ENCODE measurements at regions not wholly inside any gene's neighbourhood (a gene's known extent, or its start where the extent isn't known, plus 50 kb on each side); places are given as distances from the start of the nearest gene placed in this dataset.

GRCh38 chr4:20487446-20487845, 212.8 kb upstream of the PACRGL start:
- Histone ChIP-seq H3K27me3 (ENCODE audit: control insufficient read depth, insufficient read depth, low read length) (no peaks in the 10 kb centered on the region), H3K9ac (ENCODE audit: low read depth, low read length) (no peak overlapping the region), H3K27ac (ENCODE audit: low read depth, low read length) (no peak overlapping the region), H3K4me3 (ENCODE audit: low read depth, low read length) (no peak overlapping the region), H3K36me3 (ENCODE audit: control insufficient read depth, insufficient read depth, low read length) (no peaks in the 10 kb centered on the region), H3K9me3 (ENCODE audit: control insufficient read depth, insufficient read depth, low read length) (no peaks in the 10 kb centered on the region), H3K4me1 (ENCODE audit: control insufficient read depth, insufficient read depth, low read length) (no peaks in the 10 kb centered on the region)

DNA sequence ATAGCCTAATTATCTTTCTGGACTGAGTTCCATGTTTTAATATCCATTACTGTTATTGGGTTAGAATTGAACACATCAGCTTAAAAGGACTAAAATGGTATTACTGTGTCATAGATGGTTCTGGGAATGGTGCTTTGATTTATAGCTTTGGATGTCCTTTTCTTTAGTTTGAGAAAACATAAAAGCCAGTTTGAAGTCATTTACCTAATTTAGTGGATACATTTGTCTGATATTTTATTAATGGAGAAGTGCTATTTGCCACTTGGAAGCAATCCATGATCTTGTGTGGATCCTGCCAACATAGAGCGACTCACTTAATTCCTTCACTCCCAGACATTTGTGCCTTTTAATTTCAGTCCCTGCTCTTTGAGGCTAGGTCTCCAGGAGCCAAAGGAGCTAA, 212.4 kb upstream of the PACRGL start:
- no peaks in the 10 kb centered on the region for H3K9me3 ChIP-seq (ENCODE audit: control insufficient read depth, insufficient read depth, low read length)

DNA sequence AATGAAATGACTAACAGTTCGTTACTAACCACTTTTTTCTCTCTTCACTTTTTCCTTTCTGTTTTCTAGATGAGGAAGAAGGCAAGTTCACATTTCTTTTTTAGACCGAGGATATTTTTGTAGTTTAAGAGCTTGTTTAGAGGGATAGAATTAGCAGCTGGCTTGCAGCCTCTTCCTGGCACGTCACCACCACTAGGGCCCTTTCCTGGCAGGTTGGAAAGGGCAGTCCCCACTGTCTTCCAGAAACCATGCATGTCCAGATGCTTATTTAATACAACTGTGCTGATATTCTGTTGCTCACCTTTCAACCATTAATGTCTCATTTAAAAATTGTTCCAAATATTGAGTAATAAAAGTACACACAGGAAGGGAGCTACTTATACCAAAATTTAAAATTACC, 209.5 kb upstream of the PACRGL start:
- Histone ChIP-seq H3K4me3 (ENCODE audit: low read depth, low read length) (no peak overlapping the region), H3K9ac (ENCODE audit: low read depth, low read length) (no peak overlapping the region), H3K27ac (ENCODE audit: low read depth, low read length) (no peak overlapping the region), H3K27me3 (ENCODE audit: control insufficient read depth, insufficient read depth, low read length) (no peaks in the 10 kb centered on the region), H3K4me1 (ENCODE audit: control insufficient read depth, insufficient read depth, low read length) (no peaks in the 10 kb centered on the region), H3K36me3 (ENCODE audit: control insufficient read depth, insufficient read depth, low read length) (no peaks in the 10 kb centered on the region), H3K9me3 (ENCODE audit: control insufficient read depth, insufficient read depth, low read length) (no peaks in the 10 kb centered on the region)

More for the DNA sequence above, 212.4 kb upstream of the PACRGL start:
- no peak overlapping the region for H3K9ac ChIP-seq (ENCODE audit: low read depth, low read length)
- H3K36me3 ChIP-seq (ENCODE audit: control insufficient read depth, insufficient read depth, low read length), result no peaks in the 10 kb centered on the region
- no peak overlapping the region for H3K27ac ChIP-seq (ENCODE audit: low read depth, low read length)
- H3K27me3 ChIP-seq (ENCODE audit: control insufficient read depth, insufficient read depth, low read length), result no peaks in the 10 kb centered on the region
- no peaks in the 10 kb centered on the region for H3K4me1 ChIP-seq (ENCODE audit: control insufficient read depth, insufficient read depth, low read length)
- H3K4me3 ChIP-seq (ENCODE audit: low read depth, low read length), result no peak overlapping the region

DNA sequence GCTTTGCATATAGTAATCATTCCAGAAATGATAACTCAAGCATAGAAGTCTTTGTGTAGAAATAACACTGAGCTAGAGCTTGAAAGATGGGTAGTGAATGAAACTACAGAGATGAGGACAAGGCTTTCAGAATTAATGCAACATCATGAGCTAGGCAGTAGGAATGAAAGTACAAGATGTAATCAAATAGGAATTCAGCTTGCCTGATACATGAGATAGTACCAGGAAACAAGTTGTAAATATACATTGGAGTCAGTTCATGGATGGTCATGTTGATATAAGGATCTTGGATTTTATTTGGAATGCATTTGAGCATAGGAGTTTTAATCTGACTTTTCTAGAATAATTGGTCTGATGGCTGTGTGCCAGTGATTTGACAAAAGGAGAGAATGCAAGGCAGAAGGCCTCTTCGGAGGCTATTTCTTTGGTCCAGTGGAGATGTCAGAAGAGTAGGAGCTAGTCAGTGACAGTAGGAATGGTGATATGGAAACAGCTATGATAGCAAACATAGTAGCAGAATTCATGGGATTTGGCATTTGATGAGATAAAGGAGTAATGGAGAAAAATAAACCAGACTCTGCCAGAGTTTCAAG, 206.4 kb upstream of the PACRGL start:
- Histone ChIP-seq H3K27me3 (ENCODE audit: control insufficient read depth, insufficient read depth, low read length) (no peaks in the 10 kb centered on the region), H3K9me3 (ENCODE audit: control insufficient read depth, insufficient read depth, low read length) (no peaks in the 10 kb centered on the region), H3K4me3 (ENCODE audit: low read depth, low read length) (no peak overlapping the region), H3K4me1 (ENCODE audit: control insufficient read depth, insufficient read depth, low read length) (no peaks in the 10 kb centered on the region), H3K27ac (ENCODE audit: low read depth, low read length) (no peak overlapping the region), H3K9ac (ENCODE audit: low read depth, low read length) (no peak overlapping the region), H3K36me3 (ENCODE audit: control insufficient read depth, insufficient read depth, low read length) (no peaks in the 10 kb centered on the region)

DNA sequence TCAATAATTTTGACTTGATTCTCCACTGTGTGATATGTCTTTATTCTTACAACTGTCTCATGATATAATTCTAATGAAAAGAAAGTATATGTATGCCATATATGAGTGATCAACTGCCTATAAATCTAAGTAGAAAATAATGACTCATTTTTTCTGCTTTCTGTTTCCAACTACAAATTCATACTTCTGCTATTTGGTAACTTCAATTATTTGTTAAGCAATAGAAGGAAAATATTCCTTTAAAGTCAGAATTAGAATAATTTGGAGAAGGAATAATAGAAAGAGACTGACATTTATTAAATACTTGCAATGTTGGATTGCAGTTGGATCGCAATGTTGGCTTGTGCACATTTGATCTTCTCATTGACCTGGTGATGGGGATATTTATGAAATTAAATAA, 204.2 kb upstream of the PACRGL start:
- Histone ChIP-seq H3K4me3 (ENCODE audit: low read depth, low read length) (no peak overlapping the region), H3K4me1 (ENCODE audit: control insufficient read depth, insufficient read depth, low read length) (no peaks in the 10 kb centered on the region), H3K27me3 (ENCODE audit: control insufficient read depth, insufficient read depth, low read length) (no peaks in the 10 kb centered on the region), H3K27ac (ENCODE audit: low read depth, low read length) (no peak overlapping the region), H3K9ac (ENCODE audit: low read depth, low read length) (no peak overlapping the region), H3K9me3 (ENCODE audit: control insufficient read depth, insufficient read depth, low read length) (no peaks in the 10 kb centered on the region), H3K36me3 (ENCODE audit: control insufficient read depth, insufficient read depth, low read length) (no peaks in the 10 kb centered on the region)

GRCh38 chr4:20504146-20504545, 196.1 kb upstream of the PACRGL start:
- Histone ChIP-seq H3K4me3 (ENCODE audit: low read depth, low read length) (no peak overlapping the region), H3K4me1 (ENCODE audit: control insufficient read depth, insufficient read depth, low read length) (no peaks in the 10 kb centered on the region), H3K9ac (ENCODE audit: low read depth, low read length) (no peak overlapping the region), H3K27ac (ENCODE audit: low read depth, low read length) (no peak overlapping the region), H3K27me3 (ENCODE audit: control insufficient read depth, insufficient read depth, low read length) (no peaks in the 10 kb centered on the region), H3K9me3 (ENCODE audit: control insufficient read depth, insufficient read depth, low read length) (no peaks in the 10 kb centered on the region), H3K36me3 (ENCODE audit: control insufficient read depth, insufficient read depth, low read length) (no peaks in the 10 kb centered on the region)

DNA sequence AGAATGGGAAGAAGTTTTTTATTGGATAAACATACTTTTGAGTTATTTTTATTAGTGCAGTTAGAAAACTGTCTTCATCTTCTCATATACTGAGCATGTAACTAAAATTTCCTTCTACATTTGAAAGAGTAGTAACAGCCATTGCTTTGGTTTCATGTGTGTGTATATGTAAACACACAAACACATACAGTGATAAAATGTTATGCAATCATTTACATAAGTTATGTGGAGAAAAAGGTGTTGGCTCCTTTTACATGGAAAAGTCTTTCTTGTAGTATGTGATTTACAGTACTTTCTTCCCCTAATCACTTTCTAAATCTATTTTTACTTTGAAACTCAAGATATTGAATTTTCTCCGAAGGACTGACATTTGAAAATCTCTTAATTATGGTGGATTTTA, 194.3 kb upstream of the PACRGL start:
- Histone ChIP-seq H3K27ac (ENCODE audit: low read depth, low read length) (no peak overlapping the region), H3K9ac (ENCODE audit: low read depth, low read length) (no peak overlapping the region), H3K9me3 (ENCODE audit: control insufficient read depth, insufficient read depth, low read length) (no peaks in the 10 kb centered on the region), H3K36me3 (ENCODE audit: control insufficient read depth, insufficient read depth, low read length) (no peaks in the 10 kb centered on the region), H3K27me3 (ENCODE audit: control insufficient read depth, insufficient read depth, low read length) (no peaks in the 10 kb centered on the region), H3K4me3 (ENCODE audit: low read depth, low read length) (no peak overlapping the region), H3K4me1 (ENCODE audit: control insufficient read depth, insufficient read depth, low read length) (no peaks in the 10 kb centered on the region)

DNA sequence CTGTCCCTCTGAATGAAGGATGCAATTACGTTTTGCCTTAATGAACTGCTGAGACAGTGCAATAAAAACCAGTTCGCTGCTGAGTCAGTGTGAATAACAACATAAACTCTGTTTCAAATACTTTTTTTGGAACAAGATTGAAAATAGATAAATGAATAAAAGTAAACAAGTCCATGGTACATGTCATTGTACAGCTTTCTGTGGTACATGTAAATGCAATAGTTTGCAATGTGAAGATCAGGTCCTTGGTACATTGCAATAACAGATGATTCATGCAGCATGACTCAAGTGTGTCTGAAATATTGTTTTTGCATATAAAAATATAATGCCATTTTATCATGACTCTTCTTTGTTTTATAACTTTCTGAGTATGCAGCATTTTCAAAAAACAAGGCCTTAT, 193.4 kb upstream of the PACRGL start:
- Histone ChIP-seq H3K9me3 (ENCODE audit: control insufficient read depth, insufficient read depth, low read length) (no peaks in the 10 kb centered on the region), H3K4me3 (ENCODE audit: low read depth, low read length) (no peak overlapping the region), H3K36me3 (ENCODE audit: control insufficient read depth, insufficient read depth, low read length) (no peaks in the 10 kb centered on the region), H3K4me1 (ENCODE audit: control insufficient read depth, insufficient read depth, low read length) (no peaks in the 10 kb centered on the region), H3K27me3 (ENCODE audit: control insufficient read depth, insufficient read depth, low read length) (no peaks in the 10 kb centered on the region), H3K9ac (ENCODE audit: low read depth, low read length) (no peak overlapping the region), H3K27ac (ENCODE audit: low read depth, low read length) (no peak overlapping the region)

- H3K9me3 ChIP-seq (ENCODE audit: control insufficient read depth, insufficient read depth, low read length), result no peaks in the 10 kb centered on the region
- no peaks in the 10 kb centered on the region for H3K27me3 ChIP-seq (ENCODE audit: control insufficient read depth, insufficient read depth, low read length)
- H3K4me3 ChIP-seq (ENCODE audit: low read depth, low read length), result no peak overlapping the region
- no peaks in the 10 kb centered on the region for H3K4me1 ChIP-seq (ENCODE audit: control insufficient read depth, insufficient read depth, low read length)
- no peak overlapping the region for H3K9ac ChIP-seq (ENCODE audit: low read depth, low read length)
- no peak overlapping the region for H3K27ac ChIP-seq (ENCODE audit: low read depth, low read length)
- H3K36me3 ChIP-seq (ENCODE audit: control insufficient read depth, insufficient read depth, low read length), result no peaks in the 10 kb centered on the region
Measured at GRCh38 chr4:20509315-20509714, 190.9 kb upstream of the PACRGL start.

DNA sequence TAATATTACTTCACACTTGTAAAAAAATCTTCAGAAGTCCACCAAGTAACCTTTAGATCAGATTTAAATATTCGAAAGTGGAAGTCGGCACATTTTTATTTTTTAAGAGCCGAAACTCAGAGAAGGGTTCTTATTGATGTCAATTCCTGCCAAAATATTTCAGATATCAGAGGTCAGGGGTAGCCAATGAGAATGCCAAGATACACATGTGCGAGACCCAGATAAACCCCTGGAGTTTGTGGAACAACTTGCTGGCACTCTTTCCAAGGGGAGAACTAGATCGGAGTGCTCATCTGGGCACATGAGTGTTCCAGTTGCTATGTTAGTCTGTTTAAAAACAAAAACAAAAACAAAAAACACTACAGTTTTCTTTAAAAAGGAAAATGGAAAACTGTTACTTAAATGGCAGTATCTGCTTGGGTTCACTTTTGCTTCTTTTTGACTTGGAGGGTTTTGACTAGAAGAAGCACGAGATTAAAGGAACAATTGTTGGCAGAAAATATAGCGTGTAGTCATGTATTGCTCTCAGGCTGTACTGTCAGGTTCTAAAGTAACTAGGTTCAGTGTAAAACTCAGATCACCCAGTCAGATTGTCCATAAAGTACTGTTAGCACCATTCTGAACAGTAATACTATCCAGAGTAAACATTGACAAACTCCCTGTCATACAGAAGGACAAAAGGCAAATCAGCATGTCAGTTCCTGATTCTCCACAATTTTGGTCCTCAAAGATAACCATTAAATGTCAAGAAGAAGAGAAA, 188.0 kb upstream of the PACRGL start:
- H3K9me3 ChIP-seq (ENCODE audit: control insufficient read depth, insufficient read depth, low read length), result no peaks in the 10 kb centered on the region
- H3K27me3 ChIP-seq (ENCODE audit: control insufficient read depth, insufficient read depth, low read length), result no peaks in the 10 kb centered on the region
- H3K4me1 ChIP-seq (ENCODE audit: control insufficient read depth, insufficient read depth, low read length), result no peaks in the 10 kb centered on the region
- no peak overlapping the region for H3K4me3 ChIP-seq (ENCODE audit: low read depth, low read length)
- H3K9ac ChIP-seq (ENCODE audit: low read depth, low read length), result no peak overlapping the region
- H3K36me3 ChIP-seq (ENCODE audit: control insufficient read depth, insufficient read depth, low read length), result no peaks in the 10 kb centered on the region
- no peak overlapping the region for H3K27ac ChIP-seq (ENCODE audit: low read depth, low read length)

DNA sequence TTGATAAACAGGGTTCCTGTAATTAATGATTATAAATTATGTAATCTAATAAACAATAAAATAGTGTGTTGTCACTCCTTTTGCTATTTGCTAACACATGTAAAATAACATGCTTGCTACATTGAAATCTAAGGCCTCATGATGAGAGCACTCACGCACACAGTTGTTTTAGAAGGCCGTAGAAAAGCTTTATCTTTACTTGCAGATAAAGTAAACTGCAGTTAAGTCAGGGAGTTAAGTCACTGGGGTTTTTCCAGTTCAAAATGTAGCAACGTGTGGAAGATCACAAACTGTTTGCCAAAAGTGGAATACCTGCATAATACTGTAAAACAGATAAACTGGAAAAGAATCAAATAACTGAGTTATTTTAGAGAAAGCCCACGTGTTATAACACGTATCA, 187.3 kb upstream of the PACRGL start:
- no peaks in the 10 kb centered on the region for H3K36me3 ChIP-seq (ENCODE audit: control insufficient read depth, insufficient read depth, low read length)
- no peaks in the 10 kb centered on the region for H3K27me3 ChIP-seq (ENCODE audit: control insufficient read depth, insufficient read depth, low read length)
- no peak overlapping the region for H3K27ac ChIP-seq (ENCODE audit: low read depth, low read length)
- H3K4me1 ChIP-seq (ENCODE audit: control insufficient read depth, insufficient read depth, low read length), result no peaks in the 10 kb centered on the region
- H3K4me3 ChIP-seq (ENCODE audit: low read depth, low read length), result no peak overlapping the region
- H3K9me3 ChIP-seq (ENCODE audit: control insufficient read depth, insufficient read depth, low read length), result no peaks in the 10 kb centered on the region
- no peak overlapping the region for H3K9ac ChIP-seq (ENCODE audit: low read depth, low read length)
